Progenitor cell of endocrine pancreas (in vitro differentiated cells): ENCODE measurements at regions not wholly inside any gene's neighbourhood (a gene's known extent, or its start where the extent isn't known, plus 50 kb on each side); places are given as distances from the start of the nearest gene placed in this dataset.
A peak's percentile ranks its signal among the peaks of the same experiment; 100 is the strongest.

Experiments used
- DNase-seq: peaks from one replicate; pipeline ENCODE4 v3.0.0; 2021; ENCODE audit warnings: low spot score; ENCODE audit not compliant: unreplicated experiment
- H3K27ac Mint-ChIP-seq: 2 replicates; pipeline ENCODE4 v1.8.0; 2021; ENCODE audit warnings: mild to moderate bottlenecking, moderate library complexity, mixed read lengths
- H3K27me3 Mint-ChIP-seq: 2 replicates; pipeline ENCODE4 v1.8.0; 2021; ENCODE audit warnings: mixed read lengths
- H3K36me3 Mint-ChIP-seq: 2 replicates; pipeline ENCODE4 v1.8.0; 2022; ENCODE audit warnings: mixed read lengths; ENCODE audit not compliant: insufficient read depth
- H3K4me1 Mint-ChIP-seq: 2 replicates; pipeline ENCODE4 v1.8.0; 2021; ENCODE audit warnings: low read depth, mixed read lengths
- H3K4me3 Mint-ChIP-seq: 2 replicates; pipeline ENCODE4 v1.8.0; 2021; ENCODE audit warnings: low read depth, mild to moderate bottlenecking, moderate library complexity, mixed read lengths
- H3K9me3 Mint-ChIP-seq: 2 replicates; pipeline ENCODE4 v1.8.0; 2021; ENCODE audit warnings: low read depth, mixed read lengths
- TF ChIP-seq, protein P1 (sequence below): fragments of 200-600 bp; sonication (generic); IDR thresholded peaks from one replicate; pipeline ENCODE4 v1.5.0; 2021; ENCODE audit warnings: antibody characterized with exemption, mild to moderate bottlenecking; ENCODE audit not compliant: unreplicated experiment

DNA sequence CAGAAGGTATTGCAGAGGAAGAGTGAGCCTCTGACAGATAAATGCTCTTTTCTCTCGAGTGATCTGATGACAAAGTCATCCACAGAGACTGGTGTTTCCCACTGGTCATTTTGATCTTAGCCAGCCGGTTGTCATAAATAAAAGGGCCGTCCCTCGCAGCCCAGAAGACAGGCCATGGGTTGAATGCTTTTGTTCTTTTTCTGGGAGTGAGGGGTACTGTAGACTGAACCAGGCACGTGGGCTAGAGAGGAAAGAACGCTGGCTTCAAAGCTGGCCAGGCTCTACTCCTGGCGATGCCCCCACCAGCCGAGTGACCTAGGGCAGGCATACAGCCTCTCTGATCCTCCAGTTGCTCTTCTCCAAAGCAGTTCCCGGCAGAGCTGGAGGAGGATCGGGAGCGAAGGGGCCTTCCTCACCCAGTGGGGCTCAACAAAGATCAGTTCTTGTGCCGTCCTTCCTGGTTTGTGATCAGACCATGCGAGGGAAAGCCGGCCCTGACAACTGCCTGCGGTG, 193.5 kb downstream of the INHBB start:
- H3K27ac Mint-ChIP-seq: no peak overlapping the region
- DNase-seq: no peak
- H3K27me3 Mint-ChIP-seq: peaks cover 41% of the 10 kb centered on the region
- H3K36me3 Mint-ChIP-seq: no peaks in the 10 kb centered on the region
- peaks cover 9% of the 10 kb centered on the region for H3K4me1 Mint-ChIP-seq
- no peaks in the 10 kb centered on the region for H3K9me3 Mint-ChIP-seq
- H3K4me3 Mint-ChIP-seq: no peak overlapping the region
- TF ChIP-seq, protein P1, sequence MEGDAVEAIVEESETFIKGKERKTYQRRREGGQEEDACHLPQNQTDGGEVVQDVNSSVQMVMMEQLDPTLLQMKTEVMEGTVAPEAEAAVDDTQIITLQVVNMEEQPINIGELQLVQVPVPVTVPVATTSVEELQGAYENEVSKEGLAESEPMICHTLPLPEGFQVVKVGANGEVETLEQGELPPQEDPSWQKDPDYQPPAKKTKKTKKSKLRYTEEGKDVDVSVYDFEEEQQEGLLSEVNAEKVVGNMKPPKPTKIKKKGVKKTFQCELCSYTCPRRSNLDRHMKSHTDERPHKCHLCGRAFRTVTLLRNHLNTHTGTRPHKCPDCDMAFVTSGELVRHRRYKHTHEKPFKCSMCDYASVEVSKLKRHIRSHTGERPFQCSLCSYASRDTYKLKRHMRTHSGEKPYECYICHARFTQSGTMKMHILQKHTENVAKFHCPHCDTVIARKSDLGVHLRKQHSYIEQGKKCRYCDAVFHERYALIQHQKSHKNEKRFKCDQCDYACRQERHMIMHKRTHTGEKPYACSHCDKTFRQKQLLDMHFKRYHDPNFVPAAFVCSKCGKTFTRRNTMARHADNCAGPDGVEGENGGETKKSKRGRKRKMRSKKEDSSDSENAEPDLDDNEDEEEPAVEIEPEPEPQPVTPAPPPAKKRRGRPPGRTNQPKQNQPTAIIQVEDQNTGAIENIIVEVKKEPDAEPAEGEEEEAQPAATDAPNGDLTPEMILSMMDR: no peak

DNA sequence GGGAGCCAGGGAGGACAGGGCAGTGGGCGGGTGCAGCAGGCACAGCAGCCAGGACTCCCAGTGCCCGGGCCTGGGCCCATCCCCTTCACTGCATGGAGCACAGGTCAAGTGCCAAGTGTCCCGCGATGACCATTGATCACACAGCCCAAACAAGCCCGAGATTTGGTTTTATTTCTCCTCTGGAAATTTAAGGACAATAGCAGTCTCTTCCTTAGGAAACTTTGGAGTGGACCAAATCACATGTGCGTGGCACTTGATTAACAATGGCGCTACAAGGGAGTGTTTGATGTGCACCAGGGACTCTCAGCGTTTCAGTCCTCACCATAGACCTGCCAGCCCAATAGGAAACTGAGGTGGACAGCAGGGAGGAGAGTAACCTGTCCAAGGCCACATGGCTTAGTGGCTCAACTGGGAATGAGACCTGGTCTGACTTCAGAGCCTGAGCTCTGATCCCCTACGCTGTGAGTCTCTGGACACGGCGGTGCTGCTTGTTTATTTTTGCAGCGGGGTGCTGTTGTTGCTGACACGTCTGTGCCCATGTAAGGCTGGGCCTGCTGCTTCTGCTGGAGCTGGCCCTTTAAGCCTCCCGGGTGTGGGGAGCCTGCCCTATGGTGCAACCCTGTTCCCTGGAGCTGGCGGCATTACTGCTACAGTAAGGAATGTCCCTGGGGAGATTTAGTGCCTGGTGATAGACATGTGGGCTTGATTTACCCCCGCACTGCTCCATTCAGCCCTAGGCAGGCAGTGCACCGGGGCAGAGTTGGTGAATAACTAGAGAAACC, 194.2 kb downstream of the INHBB start:
- TF ChIP-seq, protein P1: no peak
- H3K27me3 Mint-ChIP-seq: peaks cover 41% of the 10 kb centered on the region
- peaks cover 9% of the 10 kb centered on the region for H3K4me1 Mint-ChIP-seq
- no peaks in the 10 kb centered on the region for H3K36me3 Mint-ChIP-seq
- no peaks in the 10 kb centered on the region for H3K9me3 Mint-ChIP-seq
- H3K27ac Mint-ChIP-seq: peak overlapping the region; percentile 52
- DNase-seq: no peak
- no peak overlapping the region for H3K4me3 Mint-ChIP-seq

DNA sequence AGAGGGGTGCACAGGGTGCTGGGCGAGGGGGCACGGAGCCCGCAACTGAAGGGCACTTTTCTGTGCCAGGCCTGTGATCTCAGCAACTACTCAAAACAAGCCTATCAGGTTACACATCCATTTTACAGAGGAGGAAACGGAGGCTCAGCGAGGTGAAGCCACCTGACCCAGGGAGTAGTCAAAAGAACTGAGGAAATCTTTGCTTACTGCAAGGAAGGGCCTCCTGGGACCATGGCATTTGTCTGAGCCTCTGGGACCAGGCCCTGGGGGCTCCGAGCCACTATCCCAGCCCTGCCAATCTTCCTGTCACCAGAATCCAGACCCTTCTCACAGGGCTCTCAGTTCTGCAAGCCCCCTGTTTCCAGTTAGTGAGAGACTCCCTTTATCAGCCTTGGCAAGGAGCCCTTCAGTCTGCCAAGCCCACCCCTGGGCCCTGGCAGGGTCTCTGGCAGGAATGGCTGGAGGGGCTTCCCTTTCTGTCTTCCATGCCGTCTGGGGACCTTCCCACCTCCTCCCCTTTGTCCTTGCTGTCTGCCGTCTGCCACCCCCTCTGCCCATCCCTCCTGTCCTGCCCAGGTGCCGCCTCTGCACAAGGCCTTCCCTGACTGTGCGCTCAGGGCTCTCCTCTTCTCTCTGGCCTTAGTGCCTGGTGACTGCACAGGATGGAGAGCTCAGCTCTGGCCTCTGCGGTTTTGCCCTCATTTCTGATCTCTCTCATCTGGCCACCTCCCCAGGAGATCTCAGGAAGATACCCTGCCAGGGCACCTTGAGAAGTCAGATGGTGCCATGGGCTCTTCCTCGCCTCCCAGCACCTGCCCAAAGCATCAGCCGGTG, 194.7 kb upstream of the GLI2 start:
- Mint-ChIP-seq H3K36me3 (no peaks in the 10 kb centered on the region), H3K4me1 (peaks cover 16% of the 10 kb centered on the region), H3K4me3 (no peak overlapping the region), H3K27ac (peak overlapping the region; percentile 52), H3K27me3 (peaks cover 45% of the 10 kb centered on the region), H3K9me3 (no peaks in the 10 kb centered on the region)
- no peak for DNase-seq
- TF ChIP-seq, protein P1: no peak

DNA sequence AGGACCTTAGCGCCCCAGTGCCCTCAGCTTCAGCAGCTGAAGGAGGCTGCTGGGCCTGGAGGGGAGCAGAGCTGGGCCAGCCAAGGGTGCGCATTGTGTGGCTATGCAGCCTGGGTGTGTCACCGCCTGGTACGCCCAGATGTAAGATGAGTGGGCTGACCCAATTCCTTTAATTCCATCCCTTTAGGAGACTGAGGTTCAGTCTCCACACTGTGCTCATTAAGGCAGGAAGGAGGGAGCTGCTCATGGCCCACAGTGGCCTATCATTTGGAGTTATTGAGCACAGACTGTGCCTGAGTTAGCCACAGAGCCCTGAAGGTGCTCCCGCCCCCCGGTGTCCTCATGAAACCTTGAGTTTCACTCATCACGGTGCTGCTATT, 194.1 kb upstream of the GLI2 start:
- TF ChIP-seq, protein P1: no peak
- H3K27ac Mint-ChIP-seq: no peak overlapping the region
- H3K27me3 Mint-ChIP-seq: peaks cover 48% of the 10 kb centered on the region
- no peaks in the 10 kb centered on the region for H3K9me3 Mint-ChIP-seq
- DNase-seq: no peak
- no peak overlapping the region for H3K4me3 Mint-ChIP-seq
- no peaks in the 10 kb centered on the region for H3K36me3 Mint-ChIP-seq
- H3K4me1 Mint-ChIP-seq: peaks cover 22% of the 10 kb centered on the region

DNA sequence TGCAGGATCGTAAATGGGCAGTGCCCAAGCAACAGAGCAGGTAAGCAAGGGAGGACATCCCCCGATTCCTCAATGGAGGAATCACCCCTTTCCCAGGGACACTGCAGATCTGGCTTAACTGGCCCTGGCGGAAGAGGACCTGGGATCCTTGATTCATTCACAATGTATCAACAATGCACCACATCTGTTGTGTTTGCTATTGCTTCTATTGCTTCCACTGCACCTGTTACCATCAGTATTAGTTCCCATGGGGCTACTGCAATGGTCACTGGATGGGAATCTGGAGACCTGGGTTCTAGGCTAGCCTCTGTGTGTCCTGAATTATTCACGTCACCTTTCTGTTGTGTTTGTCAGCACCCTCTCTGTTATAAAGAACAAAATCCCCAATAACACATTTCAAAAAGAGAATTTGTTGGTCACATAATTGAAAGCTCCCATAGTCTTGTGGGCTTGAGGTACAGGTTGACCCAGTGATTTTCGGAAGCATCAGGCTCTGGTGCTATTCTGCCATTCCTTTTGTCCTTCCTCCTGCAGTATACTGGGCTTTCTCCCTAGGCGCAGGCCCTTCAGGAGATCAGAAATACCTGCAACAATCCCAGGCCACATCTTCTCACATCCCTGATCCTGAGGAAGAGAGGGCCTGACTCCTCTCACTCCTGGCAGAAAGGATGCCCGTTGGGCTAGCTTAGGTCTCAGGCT, 193.5 kb upstream of the GLI2 start:
- H3K27ac Mint-ChIP-seq: no peak overlapping the region
- TF ChIP-seq, protein P1: no peak
- H3K9me3 Mint-ChIP-seq: no peaks in the 10 kb centered on the region
- peaks cover 25% of the 10 kb centered on the region for H3K4me1 Mint-ChIP-seq
- no peaks in the 10 kb centered on the region for H3K36me3 Mint-ChIP-seq
- H3K27me3 Mint-ChIP-seq: peaks cover 45% of the 10 kb centered on the region
- no peak overlapping the region for H3K4me3 Mint-ChIP-seq
- DNase-seq: no peak
